ENCODE measurements at regions not wholly inside any gene's neighbourhood (a gene's known extent, or its start where the extent isn't known, plus 50 kb on each side); places are given as distances from the start of the nearest gene placed in this dataset.

DNA sequence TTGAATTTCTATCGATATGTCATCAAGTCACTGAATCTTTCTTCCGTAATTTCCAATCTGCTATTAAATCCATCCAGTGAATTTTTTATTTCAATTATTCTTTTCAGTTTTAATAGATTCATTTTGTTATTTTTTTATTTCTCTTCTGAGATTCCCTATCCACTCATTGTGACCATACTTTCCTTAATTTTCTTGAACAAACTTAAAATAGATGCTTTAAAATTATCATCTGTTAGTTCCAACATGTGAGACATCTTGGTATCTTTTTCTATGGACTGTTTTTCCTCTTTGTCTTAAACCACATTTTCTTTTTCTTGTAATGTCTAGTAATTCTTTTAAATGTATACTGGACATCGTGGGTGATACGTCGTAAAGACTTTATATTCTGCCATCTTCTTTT is 236.6 kb upstream of the TLE3 start:
- no peak overlapping the region for H3K4me2 ChIP-seq (ENCODE audit: insufficient read depth, insufficient read length, low read length)
- peaks cover 3 to 28% (median 14%) of the 10 kb centered on the region in 3 experiments for H3K36me3 Mint-ChIP-seq (ENCODE audit: insufficient read depth in 1 of 3, low read depth in 3 of 3)
- no peak overlapping the region for H3K4me3 Mint-ChIP-seq
- H3K27me3 ChIP-seq (ENCODE audit: insufficient read depth, low read length) = no peaks in the 10 kb centered on the region
- no peak overlapping the region for H2BK120ac ChIP-seq (ENCODE audit: low read depth, low read length, poor library complexity, severe bottlenecking)
- no peak overlapping the region for H3K4ac ChIP-seq (ENCODE audit: low read depth, low read length)
- no peak overlapping the region for H3K56ac ChIP-seq (ENCODE audit: insufficient read length, low read depth, low read length)
- H4K20me1 ChIP-seq (ENCODE audit: control insufficient read depth, insufficient read depth, insufficient read length) = no peaks in the 10 kb centered on the region
- H3K9me3 Mint-ChIP-seq = peaks cover 31 to 33% of the 10 kb centered on the region in 2 experiments
- H3K23ac ChIP-seq (ENCODE audit: insufficient read length, low read depth, low read length) = no peak overlapping the region
- H2AK5ac ChIP-seq (ENCODE audit: insufficient read length, low read length) = no peak overlapping the region
- H3K23me2 ChIP-seq (ENCODE audit: insufficient read length, low read depth, low read length, poor library complexity, severe bottlenecking) = no peaks in the 10 kb centered on the region
- TF ChIP-seq, protein P1, sequence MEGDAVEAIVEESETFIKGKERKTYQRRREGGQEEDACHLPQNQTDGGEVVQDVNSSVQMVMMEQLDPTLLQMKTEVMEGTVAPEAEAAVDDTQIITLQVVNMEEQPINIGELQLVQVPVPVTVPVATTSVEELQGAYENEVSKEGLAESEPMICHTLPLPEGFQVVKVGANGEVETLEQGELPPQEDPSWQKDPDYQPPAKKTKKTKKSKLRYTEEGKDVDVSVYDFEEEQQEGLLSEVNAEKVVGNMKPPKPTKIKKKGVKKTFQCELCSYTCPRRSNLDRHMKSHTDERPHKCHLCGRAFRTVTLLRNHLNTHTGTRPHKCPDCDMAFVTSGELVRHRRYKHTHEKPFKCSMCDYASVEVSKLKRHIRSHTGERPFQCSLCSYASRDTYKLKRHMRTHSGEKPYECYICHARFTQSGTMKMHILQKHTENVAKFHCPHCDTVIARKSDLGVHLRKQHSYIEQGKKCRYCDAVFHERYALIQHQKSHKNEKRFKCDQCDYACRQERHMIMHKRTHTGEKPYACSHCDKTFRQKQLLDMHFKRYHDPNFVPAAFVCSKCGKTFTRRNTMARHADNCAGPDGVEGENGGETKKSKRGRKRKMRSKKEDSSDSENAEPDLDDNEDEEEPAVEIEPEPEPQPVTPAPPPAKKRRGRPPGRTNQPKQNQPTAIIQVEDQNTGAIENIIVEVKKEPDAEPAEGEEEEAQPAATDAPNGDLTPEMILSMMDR (conservative IDR thresholded peaks at IDR 0.05) = no peak
- no peak overlapping the region for H3K27ac ChIP-seq (ENCODE audit: insufficient read length, low read depth, low read length)
- H4K8ac ChIP-seq (replicated peaks; ENCODE audit: insufficient read length, low read depth, low read length) = no peak overlapping the region
- no peak for DNase-seq
- H4K91ac ChIP-seq (ENCODE audit: insufficient read length, low read depth, low read length) = no peak overlapping the region
- no peak overlapping the region for H2BK12ac ChIP-seq (ENCODE audit: insufficient read length, low read depth, low read length)
- H3K4me1 ChIP-seq (ENCODE audit: insufficient read depth, low read length) = no peaks in the 10 kb centered on the region
- H2AFZ ChIP-seq (ENCODE audit: low read length) = no peak overlapping the region
- no peak overlapping the region for H3T11ph ChIP-seq (ENCODE audit: low read length)
- no peak overlapping the region for H2BK5ac ChIP-seq (ENCODE audit: insufficient read length, low read length)
- H2BK15ac ChIP-seq (ENCODE audit: low read depth, low read length) = no peak overlapping the region
- H3K27me3 Mint-ChIP-seq (ENCODE audit: low read depth) = peaks cover 5% of the 10 kb centered on the region; the same call in 1 of the 2 replicates
- no peaks in the 10 kb centered on the region for H3K79me1 ChIP-seq (ENCODE audit: insufficient read depth, low read depth, low read length, poor library complexity, severe bottlenecking)
- no CpG with 5 or more reads among the region's 5 CpGs for WGBS (ENCODE audit: extremely low coverage, insufficient read length, low lambda C conversion rate)
- no peak overlapping the region for H3K18ac ChIP-seq (ENCODE audit: insufficient read length, low read depth, low read length)
- no peak overlapping the region for H3K9ac ChIP-seq (ENCODE audit: extremely low read depth, insufficient read length, low read length)
- H3K79me2 ChIP-seq (ENCODE audit: insufficient read depth, low read length) = no peaks in the 10 kb centered on the region
- H3K9me3 ChIP-seq (ENCODE audit: control insufficient read depth, low read depth, low read length) = peaks cover 7% of the 10 kb centered on the region
- H3K4me1 Mint-ChIP-seq = no peaks in the 10 kb centered on the region
- no peak overlapping the region for H4K5ac ChIP-seq (ENCODE audit: insufficient read length, low read depth, low read length)
- H2BK20ac ChIP-seq (ENCODE audit: low read depth, low read length, poor library complexity, severe bottlenecking) = no peak overlapping the region
- H3K14ac ChIP-seq (ENCODE audit: insufficient read depth, low read length) = no peak overlapping the region
- H3K27ac Mint-ChIP-seq = no peak overlapping the region
